Activated T-helper 1 cell treated with anti-CD3 and anti-CD28 coated beads, Interleukin-2, amount 50 U/mL, for 16 hours (primary cell): ENCODE measurements at regions not wholly inside any gene's neighbourhood (a gene's known extent, or its start where the extent isn't known, plus 50 kb on each side); places are given as distances from the start of the nearest gene placed in this dataset.
A peak's percentile ranks its signal among the peaks of the same experiment; 100 is the strongest.
"Not testable (repeated sequence)": the region's sequence is repeated elsewhere in the genome, so short reads cannot be mapped to it uniquely, and the experiment has no call there.

Source experiments
- DNase-seq, 2 donors: peaks; one replicate each; pipeline ENCODE4 v3.0.0-alpha.2; 2020; ENCODE audit warnings: low read depth in 1 of 2, low spot score in 1 of 2

DNA sequence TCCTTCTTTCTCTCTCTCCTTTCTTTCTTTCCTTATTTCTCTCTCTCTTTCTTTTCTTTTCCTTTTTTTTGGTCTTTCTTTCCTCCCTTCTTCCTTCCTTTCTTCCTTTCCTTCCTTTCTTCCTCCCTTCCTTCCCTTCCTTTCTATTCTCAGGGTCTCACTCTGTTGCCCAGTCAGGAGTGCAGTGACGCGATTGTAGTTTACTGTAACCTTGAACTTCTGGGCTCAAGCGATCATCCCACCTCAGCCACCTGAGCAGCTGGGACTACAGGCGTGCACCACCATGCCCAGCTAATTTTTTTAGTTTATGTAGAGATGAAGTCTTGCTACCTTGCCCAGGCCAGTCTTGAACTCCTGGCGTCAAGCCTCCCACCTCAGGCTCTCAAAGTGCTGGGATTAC is 83.8 kb upstream of the PPM1B start:
- no peak for DNase-seq

DNA sequence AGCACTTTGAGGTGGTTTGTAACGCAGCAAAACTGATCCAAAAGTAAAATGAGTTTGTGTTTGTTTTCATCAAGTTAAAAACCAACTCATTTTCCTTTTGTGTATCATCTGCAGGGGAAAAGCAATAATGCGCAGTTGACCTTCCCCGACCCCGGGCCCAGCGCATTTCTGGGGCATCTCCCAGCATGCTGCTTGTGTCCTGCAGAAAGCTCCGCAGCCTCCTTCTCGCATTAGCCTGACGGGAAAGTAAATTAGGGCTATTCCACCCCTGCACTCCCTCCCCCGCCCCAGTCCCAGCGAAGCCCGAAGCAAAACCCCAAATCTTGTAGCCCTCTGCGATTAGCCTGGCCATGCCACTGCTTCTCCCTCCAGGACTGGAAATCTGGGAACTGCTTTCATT is 82.0 kb upstream of the PPM1B start:
- no peak for DNase-seq

DNA sequence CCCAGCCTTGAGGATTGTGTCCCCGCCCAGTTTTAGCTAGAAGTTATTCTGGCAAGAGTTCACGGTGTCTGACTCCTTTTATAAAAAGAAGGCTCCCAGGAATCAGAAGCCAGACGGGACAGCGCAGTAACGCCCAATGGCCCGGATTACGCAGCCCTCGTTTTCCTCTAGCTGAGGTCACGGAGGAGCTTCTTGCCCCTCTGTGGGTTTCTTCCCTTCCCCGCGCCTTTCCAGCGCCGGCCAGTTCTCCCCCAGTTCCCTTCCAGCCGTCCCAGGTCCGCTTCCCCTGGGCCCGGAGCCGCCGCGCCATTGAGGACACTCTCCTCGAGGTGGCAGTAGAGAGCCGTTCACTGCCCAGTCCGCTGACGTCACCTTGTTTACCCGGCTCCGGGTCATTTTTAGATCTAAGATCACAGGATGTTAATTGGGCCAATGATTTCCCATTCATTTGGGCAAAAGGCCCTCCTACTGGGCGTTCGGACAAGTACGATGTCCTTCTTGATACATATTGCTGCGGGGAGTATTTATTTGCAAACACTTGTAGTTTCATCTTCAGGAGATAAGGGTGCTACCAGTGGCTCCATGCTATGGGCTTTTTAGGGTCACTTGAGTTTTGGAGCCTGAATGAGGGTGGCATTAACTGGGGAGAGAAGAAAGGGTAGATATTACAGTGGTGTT is 81.5 kb upstream of the PPM1B start:
- peak; percentile 69 to 71 for DNase-seq

DNA sequence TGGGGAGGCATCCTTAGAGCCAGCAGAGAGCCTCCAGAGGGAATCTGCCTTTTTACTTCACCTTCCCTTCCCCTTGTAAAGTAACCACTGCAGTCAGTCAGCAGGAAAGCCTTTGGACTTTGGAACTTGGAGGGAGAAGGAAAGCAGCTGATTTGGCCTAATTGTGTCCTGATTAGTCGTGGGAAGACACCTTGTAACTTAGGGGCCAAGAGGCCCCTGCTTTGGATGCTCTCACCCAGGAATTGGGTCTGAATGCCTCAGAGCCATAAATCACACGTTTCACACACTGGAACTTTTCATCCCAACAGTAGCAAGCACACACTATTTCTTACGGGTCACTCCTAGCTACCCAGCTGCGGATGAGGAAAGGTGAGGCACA is 81.0 kb upstream of the PPM1B start:
- no peak for DNase-seq

DNA sequence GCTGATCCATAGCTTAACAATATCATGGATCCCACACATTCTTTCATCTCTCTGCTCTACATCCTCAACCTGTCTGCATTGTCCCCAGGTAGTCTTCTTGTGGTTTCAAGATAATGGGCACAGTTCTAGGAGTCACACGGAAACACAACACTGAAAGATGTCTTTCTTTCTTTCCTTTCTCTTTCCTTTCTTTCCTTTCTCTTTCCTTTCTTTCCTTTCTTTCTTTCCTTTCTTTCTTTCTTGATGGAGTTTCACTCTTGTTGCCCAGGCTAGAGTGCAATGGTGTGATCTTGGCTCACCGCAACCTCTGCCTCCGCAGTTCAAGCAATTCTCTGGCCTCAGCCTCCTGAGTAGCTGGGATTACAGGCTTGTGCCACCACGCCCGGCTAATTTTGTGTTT is 76.2 kb upstream of the PPM1B start:
- not testable (repeated sequence) for DNase-seq

DNA sequence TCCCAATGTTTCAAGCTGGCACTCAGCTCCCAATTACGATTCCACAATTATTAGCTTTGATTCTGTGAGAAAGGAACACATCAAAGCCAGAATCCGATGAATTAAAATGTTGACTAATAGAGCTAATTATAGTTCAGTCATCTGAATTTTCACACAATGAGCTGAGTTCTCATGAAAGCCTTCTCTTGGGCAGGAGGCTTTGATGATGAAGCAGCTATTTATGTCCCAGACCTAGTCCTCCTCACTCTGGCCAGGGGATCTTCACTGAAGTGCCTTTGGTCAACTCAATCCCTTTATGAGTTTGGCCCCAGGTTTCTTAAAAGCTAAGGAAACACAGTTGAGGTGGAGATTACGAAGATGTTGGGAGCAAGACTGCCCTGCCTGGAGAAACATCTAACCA is 74.7 kb upstream of the PPM1B start:
- DNase-seq, result no peak

DNA sequence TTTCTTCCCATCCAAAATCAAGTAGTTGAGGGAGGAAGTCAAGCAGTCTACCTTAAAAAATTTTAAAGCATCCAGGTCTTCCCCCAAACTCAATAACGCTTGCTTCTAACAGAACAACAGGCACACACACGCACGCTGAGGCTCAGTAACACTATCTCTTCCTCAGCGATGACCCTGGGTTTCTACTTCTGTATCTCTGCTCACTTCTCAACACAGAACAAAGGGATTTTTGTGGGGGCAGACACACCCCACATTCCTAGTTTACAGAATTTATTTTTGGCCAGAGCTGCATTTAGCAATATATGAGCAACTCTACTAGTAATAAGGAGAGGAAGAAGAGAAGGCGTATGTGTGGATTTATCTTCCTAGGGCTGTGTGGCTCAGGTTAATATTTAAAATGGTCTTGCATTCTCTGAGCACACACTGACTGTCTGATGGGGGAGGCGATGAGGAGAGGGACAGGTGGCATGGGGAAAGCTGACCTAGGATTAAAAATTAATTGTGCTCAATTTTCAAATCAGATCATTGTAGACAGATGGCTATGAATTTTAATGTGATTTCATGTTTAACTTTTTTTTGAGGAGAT is 71.3 kb upstream of the PPM1B start:
- DNase-seq, result no peak

DNA sequence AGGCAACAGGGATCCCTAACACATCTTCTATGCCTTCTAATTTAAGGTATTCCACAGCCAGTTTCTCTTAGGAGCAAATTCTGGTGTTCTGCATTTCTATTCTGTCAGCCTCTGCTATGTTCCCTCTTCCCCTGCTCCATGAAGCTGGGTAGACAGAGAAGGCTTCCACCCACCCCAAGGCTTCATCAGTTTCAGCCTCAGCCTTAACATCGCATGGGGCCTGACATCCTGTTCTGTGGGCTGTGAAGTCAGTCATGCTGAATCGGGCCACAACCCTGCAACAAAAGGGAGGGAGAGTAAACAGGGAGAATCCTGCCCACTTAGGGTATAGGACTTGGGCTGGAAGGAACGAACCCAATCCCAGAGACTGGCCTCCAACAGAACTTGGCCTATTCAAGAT is 70.6 kb upstream of the PPM1B start:
- DNase-seq, result no peak

DNA sequence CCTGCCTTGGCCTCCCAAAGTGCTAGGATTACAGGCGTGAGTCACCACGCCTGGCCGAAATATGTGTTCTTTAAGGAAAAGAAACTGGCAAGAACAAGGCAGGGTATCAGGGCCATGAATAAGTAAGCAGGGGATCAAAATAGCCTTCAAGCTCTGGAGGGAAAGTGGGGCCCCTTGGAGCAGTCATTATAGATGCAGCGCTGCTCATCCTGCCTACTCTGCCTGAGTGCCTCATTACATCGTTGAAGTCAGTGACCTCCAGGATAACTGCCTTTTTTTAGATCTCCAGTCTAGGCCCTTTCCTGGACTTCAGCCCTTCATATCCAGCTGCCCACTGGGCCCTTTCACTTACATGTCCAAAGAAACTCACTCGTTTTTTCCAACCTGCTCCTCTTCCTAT is 69.8 kb upstream of the PPM1B start:
- DNase-seq, result no peak

DNA sequence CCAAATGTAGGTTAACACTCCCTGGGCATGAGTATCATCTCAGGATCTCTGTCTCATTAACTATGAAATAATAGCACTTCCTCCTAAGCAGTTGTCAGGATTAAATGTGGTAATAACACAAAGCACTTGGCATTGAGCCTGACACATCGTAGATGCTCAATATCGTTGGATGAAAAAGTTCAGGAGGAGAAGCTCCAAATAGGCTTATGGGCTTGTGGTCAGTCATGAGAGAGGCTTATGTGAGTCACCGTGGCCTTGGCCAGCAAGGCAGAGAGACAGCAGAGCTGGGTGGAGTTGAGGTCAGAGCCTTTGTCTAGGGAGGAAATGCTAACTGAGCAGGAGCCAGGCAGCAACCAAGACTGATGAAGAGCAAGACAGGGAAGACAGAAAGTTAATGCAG is 68.3 kb upstream of the PPM1B start:
- DNase-seq, result no peak

DNA sequence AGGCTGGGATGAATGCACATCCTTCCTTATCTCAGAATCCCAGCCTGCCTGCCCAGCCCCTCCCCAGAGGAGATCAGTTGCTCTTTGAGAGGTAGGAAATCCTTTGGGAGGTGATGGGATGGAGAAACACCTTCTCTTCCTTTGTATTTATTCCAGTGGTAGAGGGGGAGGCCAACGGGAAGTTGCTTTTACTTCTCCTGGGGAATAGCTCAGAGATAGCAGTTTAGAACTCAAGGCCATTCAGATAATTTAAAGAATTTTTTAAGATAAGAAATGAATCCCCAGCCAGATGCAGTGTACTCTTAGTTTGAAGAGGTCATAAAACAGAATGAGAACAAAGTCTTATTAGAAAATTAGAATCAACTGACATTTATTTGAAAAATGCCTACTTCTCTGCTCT is 67.4 kb upstream of the PPM1B start:
- no peak for DNase-seq

DNA sequence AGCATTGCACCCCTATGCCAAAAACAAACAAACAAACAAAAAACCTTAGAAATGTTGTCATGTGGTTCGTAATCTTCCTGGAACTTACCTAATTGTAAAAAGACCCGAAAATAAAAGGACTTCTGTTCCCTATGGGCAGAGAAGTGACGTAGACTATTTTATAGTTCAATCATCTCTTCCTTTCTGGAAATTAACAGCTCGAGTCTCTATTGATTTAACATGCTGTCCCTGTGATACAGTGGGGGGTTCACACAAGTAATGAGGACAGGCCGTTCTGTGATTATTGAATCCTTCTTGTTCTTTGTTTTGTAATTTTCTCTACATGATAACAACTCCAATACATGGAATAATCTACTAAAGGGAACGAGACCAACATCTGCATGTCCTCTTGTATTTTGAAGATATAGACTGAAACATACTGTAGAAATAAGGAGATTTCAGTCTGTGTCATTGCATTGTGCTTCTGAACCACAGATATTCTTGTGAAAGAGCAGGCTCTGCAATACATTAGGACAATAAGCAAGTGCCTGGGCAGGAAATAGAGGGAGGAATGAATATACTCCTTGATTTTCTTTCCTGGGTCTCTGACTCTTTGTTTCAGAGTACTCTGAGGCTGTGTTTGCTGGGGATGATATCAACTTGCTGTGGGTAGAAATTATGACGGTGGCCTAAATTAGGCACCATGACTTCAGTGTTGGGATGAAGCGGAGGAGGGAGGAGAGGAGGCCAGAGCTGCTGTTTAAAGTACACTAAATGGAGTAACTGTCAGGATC is 65.7 kb upstream of the PPM1B start:
- DNase-seq, result no peak

DNA sequence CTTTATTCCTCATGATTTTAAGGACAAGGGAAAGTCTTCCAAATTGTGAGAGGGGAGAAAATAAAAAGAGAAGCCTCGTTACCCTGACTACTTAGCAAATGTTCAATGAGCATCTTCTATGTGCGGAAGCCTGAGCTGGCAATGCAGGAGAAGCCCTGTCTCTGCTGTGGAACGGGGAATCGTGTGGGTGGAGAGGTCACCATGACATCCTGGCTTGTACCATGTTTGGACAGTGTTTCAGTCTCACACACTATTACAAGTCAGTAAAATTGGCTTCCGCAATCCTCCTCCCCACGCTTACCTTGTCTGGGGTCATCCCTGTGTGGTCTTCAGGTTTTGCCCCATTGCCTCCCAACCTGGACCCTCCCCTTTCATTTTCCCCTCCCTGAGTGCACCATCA is 65.0 kb upstream of the PPM1B start:
- no peak for DNase-seq

DNA sequence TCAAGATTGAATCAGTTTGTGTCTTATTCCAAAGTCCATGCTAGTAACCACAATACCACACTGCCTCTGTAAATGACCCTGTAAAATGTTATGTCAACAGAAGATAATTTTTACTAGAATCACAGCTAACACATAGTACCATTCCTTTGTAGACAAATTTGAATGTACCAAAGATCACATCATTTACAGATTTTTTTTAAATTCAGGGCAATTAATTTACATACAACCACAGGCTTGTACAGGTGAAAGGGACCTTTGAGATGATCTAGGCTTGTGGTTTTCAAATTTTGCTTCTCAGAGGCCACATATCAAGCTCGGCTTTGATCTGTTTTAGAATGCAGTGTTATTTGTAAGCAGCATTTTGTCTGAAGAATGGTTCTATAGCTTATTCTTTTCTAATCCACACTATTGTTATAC is 63.8 kb upstream of the PPM1B start:
- no peak for DNase-seq

DNA sequence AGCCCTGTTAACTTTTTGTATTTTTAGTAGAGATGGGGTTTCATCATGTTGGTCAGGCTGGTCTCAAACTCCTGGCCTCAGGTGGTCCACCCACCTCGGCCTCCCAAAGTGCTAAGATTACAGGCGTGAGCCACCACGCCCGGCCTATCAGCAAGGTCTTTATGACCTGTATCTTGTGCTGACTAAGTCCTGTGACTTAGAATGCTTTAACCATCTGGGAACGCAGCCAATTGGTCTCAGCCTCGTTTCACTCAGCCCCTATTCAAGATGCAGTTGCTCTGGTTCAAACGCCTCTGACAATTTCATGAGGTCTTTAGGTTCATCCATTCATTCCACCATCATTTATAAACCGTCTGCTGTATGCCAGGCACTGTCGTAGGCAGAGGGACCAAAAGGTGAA is 62.2 kb upstream of the PPM1B start:
- not testable (repeated sequence) for DNase-seq

DNA sequence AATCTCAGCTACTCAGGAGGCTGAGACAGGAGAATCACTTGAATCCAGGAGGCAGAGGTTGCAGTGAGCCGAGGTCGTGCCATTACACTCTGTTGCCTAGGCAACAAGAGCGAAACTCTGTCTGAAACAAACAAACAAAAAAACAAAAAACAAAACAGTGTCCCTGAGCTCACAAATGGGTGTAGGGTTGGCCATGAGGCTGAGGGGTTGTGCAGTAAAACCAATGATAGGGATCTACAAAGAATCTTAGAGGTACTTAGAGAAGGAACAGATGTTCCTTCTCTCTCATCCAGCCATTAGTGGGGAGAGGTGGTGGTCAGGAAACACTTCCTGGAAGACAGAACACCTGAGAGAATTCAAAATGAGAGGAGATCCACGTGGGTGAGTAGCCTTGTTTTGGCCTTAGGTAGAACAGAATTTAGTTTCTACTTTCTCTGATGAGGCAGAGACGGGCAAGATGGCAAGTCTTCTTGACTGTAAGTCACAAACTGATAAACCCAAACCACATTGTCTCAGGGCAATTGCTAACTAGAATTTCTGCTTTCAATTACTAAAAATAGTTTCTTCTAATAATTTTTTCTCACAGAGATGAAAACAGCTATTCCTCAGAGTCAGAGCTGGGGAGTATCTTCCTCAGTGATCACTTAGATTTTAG is 61.5 kb upstream of the PPM1B start:
- no peak for DNase-seq

DNA sequence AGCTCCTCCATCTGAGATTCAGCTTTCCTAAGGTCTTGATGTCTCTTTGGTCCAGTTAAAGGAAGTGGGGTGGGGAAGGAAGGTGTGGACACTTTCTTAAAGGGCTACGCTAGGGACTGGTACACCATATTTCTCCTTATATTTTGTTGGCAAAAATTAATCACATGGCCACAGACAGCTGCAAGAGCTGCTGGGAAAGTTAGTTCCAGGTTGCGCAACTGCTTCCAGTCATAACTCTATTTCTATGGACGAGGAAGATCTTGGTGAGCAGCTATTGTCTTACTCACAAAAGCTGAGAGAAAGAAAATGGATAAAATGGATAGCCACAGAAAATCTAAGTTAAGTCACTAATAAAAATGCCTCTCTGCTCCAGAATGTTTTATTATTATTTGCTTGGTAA is 60.7 kb upstream of the PPM1B start:
- no peak for DNase-seq

DNA sequence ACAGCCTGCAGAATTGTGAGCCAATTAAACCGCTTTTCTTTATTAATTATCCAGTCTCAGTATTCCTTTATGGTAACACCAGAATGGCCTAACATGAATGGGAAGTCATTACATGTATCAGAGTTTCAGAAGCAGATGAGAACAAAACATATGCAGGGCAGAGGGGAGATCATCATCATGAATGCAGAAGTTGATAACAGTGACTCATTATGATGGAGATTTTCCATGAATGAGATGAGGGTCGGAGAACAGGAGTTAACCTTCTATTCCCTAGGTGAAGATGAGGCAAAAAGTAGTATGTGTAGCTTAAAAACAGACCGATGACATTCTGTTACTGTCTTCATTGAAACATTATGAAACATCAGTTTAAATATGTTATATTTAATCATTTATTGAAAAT is 59.5 kb upstream of the PPM1B start:
- DNase-seq, result no peak

DNA sequence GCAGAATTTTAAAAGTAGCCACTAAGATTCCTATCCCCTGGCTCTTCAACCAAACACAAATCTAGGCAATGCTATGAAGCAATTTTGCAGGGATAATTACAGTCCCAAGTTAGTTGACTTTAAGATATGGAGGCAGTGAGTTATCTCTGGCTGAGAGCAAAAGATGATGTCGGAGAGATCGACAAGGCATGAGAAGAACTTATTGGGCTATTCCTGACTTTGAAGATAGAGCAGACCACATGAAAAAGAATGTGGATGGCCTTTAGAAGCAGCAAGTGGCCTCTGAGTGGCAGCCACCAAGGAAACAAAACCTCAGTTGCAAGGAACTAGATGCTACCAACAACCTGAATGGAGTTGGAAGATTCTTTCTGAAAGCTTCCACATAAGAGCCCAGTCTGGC is 58.2 kb upstream of the PPM1B start:
- DNase-seq, result no peak

DNA sequence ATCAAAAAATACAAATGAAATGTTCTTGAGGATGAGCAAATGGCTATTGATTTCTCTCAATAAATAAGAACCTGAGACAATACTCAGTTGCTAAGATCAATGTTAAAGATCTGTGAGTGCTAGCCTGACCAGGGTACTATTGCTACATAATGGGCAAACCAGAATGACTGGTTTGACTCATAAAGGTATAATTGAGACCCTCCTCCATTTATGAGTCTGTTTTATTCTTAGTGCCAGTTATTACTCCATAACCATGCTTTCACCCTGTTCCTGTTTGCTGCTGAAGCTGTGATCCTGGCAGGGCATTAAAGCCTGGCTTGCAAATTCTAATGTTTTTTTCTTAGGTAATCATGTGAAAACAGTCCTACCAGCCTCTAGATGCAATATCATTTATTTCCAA is 56.6 kb upstream of the PPM1B start:
- DNase-seq, result no peak

DNA sequence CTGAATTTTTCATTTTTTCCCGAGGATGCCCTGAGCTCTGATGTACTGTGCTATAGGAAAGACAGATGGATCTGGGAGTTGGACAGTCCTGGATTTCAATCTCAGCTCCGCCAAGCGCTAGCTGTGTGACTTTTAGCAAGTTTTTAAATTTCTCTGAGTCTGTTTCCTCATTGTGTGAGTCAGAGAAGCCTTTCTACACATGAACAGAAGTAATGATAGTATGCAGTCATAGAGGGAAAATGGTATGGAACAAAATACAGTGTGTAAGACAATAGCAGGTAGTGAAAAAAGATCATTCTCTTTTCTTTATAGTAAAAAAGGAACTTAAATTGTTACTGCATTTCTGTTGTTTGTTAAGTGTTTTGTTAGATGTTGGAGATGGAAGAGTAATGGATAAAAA is 52.4 kb upstream of the PPM1B start:
- DNase-seq, result no peak

DNA sequence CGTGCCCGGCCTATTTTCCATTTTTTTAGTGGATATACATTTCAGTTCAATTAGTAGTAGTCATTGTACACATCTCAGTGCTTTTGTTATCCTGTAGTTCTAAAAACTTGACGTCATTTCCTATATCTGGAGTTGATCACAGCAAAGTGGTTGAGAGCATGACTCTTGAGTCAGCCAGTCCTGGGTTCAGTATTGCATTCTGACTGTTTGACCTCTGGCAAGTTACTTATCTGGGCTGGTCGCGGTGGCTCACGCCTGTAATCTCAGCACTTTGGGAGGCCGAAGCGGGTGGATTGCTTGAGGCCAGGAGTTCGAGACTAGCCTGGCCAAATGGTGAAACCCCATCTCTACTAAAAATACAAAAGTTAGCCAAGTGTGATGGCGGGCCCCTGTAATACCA is 50.4 kb upstream of the PPM1B start:
- no peak for DNase-seq
